ENCODE measurements at regions not wholly inside any gene's neighbourhood (a gene's known extent, or its start where the extent isn't known, plus 50 kb on each side); places are given as distances from the start of the nearest gene placed in this dataset.
"Not testable (repeated sequence)": the region's sequence is repeated elsewhere in the genome, so short reads cannot be mapped to it uniquely, and the experiment has no call there.

GRCh38 chr12:86959766-86960458 lies 703.7 kb upstream of the MGAT4C start:
- peaks cover 12% of the 10 kb centered on the region for H3K9me3 Mint-ChIP-seq (ENCODE audit: low read depth)
- no peak overlapping the region for H3K4me3 Mint-ChIP-seq (ENCODE audit: unreplicated experiment)
- peaks cover 8% of the 10 kb centered on the region for H3K27me3 Mint-ChIP-seq (ENCODE audit: low read depth)
- no peak overlapping the region for H3K27ac Mint-ChIP-seq (ENCODE audit: unreplicated experiment)
- no peak for TF ChIP-seq CTCF (IDR thresholded peaks at IDR 0.05)
- H3K4me1 Mint-ChIP-seq (ENCODE audit: low read depth) = no peaks in the 10 kb centered on the region
- DNase-seq (ENCODE audit: low spot score) = no peak
- no peaks in the 10 kb centered on the region for H3K36me3 Mint-ChIP-seq (ENCODE audit: low read depth)

GRCh38 chr12:86950444-86950843 lies 694.3 kb upstream of the MGAT4C start:
- no peaks in the 10 kb centered on the region for H3K4me1 Mint-ChIP-seq (ENCODE audit: low read depth)
- TF ChIP-seq CTCF (IDR thresholded peaks at IDR 0.05) = no peak
- H3K9me3 Mint-ChIP-seq (ENCODE audit: low read depth) = no peaks in the 10 kb centered on the region
- no peak overlapping the region for H3K4me3 Mint-ChIP-seq (ENCODE audit: unreplicated experiment)
- H3K27ac Mint-ChIP-seq (ENCODE audit: unreplicated experiment) = no peak overlapping the region
- no peaks in the 10 kb centered on the region for H3K36me3 Mint-ChIP-seq (ENCODE audit: low read depth)
- H3K27me3 Mint-ChIP-seq (ENCODE audit: low read depth) = peaks cover 16% of the 10 kb centered on the region
- no peak for DNase-seq (ENCODE audit: low spot score)

DNA sequence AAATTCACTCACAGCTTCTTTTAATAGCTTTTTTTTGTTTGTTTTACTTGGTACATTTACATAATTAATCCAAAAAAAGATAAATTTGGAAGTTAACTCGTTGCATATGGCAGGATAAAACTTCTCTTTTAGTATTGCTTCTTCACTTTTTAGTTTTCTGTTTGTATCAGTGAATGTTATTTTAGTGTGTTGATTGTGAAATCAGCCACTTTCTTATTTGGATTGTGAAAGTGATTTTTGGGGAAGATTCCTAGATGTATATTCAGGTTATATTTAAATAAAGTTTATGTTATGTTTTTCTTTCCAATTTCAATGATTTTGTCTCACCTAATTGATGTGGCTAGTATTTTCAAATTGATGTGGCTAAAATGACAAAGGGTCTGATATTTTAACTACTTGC lies 693.9 kb upstream of the MGAT4C start:
- no peaks in the 10 kb centered on the region for H3K9me3 Mint-ChIP-seq (ENCODE audit: low read depth)
- DNase-seq (ENCODE audit: low spot score) = no peak
- no peak overlapping the region for H3K27ac Mint-ChIP-seq (ENCODE audit: unreplicated experiment)

DNA sequence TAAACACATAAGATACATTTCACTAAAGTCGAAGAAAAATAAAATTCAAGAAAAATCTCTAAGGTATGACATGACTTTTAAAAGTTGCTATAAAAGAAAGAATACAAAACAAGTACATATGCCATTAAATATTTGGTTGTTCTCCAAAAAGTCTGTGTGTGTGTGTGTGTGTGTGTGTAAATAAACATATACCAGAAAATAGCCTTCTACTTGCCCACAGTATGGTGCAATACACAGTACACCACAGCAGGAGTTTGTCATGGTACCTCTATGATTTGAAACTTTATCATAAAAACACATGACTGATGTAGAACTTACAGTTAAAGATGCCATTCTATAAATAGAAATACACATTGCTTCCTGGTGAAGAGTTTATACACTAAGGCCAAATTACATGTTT lies 692.7 kb upstream of the MGAT4C start:
- Mint-ChIP-seq H3K9me3 (ENCODE audit: low read depth) (no peaks in the 10 kb centered on the region), H3K27me3 (ENCODE audit: low read depth) (peaks cover 13% of the 10 kb centered on the region), H3K27ac (ENCODE audit: unreplicated experiment) (no peak overlapping the region), H3K4me1 (ENCODE audit: low read depth) (no peaks in the 10 kb centered on the region), H3K4me3 (ENCODE audit: unreplicated experiment) (no peak overlapping the region), H3K36me3 (ENCODE audit: low read depth) (no peaks in the 10 kb centered on the region)
- no peak for TF ChIP-seq CTCF (IDR thresholded peaks at IDR 0.05)
- no peak for DNase-seq (ENCODE audit: low spot score)

More for the DNA sequence above, 693.9 kb upstream of the MGAT4C start:
- Mint-ChIP-seq H3K27me3 (ENCODE audit: low read depth) (peaks cover 16% of the 10 kb centered on the region), H3K4me1 (ENCODE audit: low read depth) (no peaks in the 10 kb centered on the region), H3K36me3 (ENCODE audit: low read depth) (no peaks in the 10 kb centered on the region), H3K4me3 (ENCODE audit: unreplicated experiment) (no peak overlapping the region)
- no peak for TF ChIP-seq CTCF (IDR thresholded peaks at IDR 0.05)

DNA sequence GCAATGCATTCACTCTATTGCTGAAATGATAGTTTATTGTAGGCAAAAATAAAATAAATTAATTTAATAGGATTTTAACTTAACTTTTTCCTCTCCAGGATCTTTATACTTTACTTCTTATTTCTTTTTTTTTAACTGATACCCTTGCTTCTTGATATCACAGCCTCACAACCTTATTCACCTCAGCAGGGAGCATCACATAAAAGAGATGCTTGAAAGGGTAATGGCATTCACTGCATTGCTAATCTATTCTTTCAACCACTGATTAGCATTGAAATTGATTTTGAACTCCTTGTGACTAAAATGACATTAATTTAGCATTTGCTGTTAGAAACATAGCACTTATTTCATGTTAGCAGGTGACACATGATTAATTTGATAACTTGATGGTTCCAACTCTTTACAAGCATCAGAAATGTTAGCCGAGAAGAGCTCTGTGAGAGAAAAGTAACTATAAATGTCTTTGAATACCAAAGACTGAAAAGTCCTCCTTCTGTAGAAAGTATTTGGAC lies 689.5 kb upstream of the MGAT4C start:
- DNase-seq (ENCODE audit: low spot score) = no peak
- TF ChIP-seq CTCF (IDR thresholded peaks at IDR 0.05) = no peak
- Mint-ChIP-seq H3K27me3 (ENCODE audit: low read depth) (peaks cover 4% of the 10 kb centered on the region), H3K27ac (ENCODE audit: unreplicated experiment) (no peak overlapping the region), H3K4me1 (ENCODE audit: low read depth) (no peaks in the 10 kb centered on the region), H3K4me3 (ENCODE audit: unreplicated experiment) (no peak overlapping the region), H3K36me3 (ENCODE audit: low read depth) (no peaks in the 10 kb centered on the region), H3K9me3 (ENCODE audit: low read depth) (no peaks in the 10 kb centered on the region)

- not testable (repeated sequence) for H3K4me1 Mint-ChIP-seq (ENCODE audit: low read depth); H3K4me3 Mint-ChIP-seq (ENCODE audit: unreplicated experiment); H3K27ac Mint-ChIP-seq (ENCODE audit: unreplicated experiment); DNase-seq (ENCODE audit: low spot score); H3K9me3 Mint-ChIP-seq (ENCODE audit: low read depth); H3K36me3 Mint-ChIP-seq (ENCODE audit: low read depth); H3K27me3 Mint-ChIP-seq (ENCODE audit: low read depth)
Measured at GRCh38 chr12:86944197-86944819, 688.1 kb upstream of the MGAT4C start.
